Prostate gland (tissue), 2 donors: ENCODE measurements at regions not wholly inside any gene's neighbourhood (a gene's known extent, or its start where the extent isn't known, plus 50 kb on each side); places are given as distances from the start of the nearest gene placed in this dataset.

Experiments used
- POLR2A ChIP-seq: fragments of 450-650 bp; IDR thresholded peaks from one replicate; pipeline ENCODE4 v1.6.1; 2016; ENCODE audit warnings: antibody characterized with exemption, mild to moderate bottlenecking
- TF ChIP-seq, protein P1 (sequence below), 4 experiments: fragments of 200-600 bp in 2 of 4; fragments of 450-650 bp in 2 of 4; sonication (generic) in 2 of 4; IDR thresholded peaks; 1 replicate in 3 of 4; 2 replicates in 1 of 4; pipeline ENCODE4 v1.5.1; 2016 to 2019; ENCODE audit warnings: antibody characterized with exemption in 4 of 4, mild to moderate bottlenecking in 2 of 4, moderate library complexity in 2 of 4

DNA sequence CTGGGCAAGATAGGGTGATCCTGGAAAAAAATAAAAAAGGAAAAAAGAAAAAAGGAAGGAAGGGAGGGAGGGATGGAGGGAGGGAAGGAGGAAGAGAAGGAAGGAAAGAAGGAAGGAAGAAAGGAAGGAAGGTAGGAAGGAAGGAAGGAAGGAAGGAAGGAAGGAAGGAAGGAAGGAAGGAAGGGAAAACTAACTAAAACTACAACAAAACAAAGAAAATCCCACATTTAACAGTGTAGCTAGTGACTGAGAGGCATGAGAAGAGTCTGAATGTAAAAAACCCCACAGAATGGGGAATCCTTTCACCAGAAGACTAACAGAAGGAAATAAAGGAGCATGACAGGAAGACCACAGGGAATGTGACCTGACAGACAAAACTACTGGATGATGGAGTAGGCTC, 345.7 kb downstream of the NOVA1 start:
- no peak for TF ChIP-seq POLR2A
- TF ChIP-seq, protein P1, sequence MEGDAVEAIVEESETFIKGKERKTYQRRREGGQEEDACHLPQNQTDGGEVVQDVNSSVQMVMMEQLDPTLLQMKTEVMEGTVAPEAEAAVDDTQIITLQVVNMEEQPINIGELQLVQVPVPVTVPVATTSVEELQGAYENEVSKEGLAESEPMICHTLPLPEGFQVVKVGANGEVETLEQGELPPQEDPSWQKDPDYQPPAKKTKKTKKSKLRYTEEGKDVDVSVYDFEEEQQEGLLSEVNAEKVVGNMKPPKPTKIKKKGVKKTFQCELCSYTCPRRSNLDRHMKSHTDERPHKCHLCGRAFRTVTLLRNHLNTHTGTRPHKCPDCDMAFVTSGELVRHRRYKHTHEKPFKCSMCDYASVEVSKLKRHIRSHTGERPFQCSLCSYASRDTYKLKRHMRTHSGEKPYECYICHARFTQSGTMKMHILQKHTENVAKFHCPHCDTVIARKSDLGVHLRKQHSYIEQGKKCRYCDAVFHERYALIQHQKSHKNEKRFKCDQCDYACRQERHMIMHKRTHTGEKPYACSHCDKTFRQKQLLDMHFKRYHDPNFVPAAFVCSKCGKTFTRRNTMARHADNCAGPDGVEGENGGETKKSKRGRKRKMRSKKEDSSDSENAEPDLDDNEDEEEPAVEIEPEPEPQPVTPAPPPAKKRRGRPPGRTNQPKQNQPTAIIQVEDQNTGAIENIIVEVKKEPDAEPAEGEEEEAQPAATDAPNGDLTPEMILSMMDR (IDR thresholded peaks at IDR 0.05) = no peak
